Keratinocyte (primary cell): ENCODE measurements at regions not wholly inside any gene's neighbourhood (a gene's known extent, or its start where the extent isn't known, plus 50 kb on each side); places are given as distances from the start of the nearest gene placed in this dataset.

Experiments used
- DNase-seq: peaks from one replicate; pipeline ENCODE4 v3.0.0-alpha.2; 2011; ENCODE audit warnings: low read depth, missing footprints, low spot score
- FAIRE-seq: peaks from 2 replicates; lab custom pipeline; 2011; peaks lifted over from hg19 to GRCh38; lab: Jason Lieb, UNC
- H2AFZ ChIP-seq: 2 replicates; pipeline ENCODE4 v1.6.0; 2012; ENCODE audit warnings: low read length, control low read depth, inconsistent platforms; ENCODE audit not compliant: control insufficient read depth
- H3K27ac ChIP-seq: 2 replicates; pipeline ENCODE4 v1.5.1; 2011; ENCODE audit warnings: low read length; ENCODE audit not compliant: control insufficient read depth, insufficient read depth
- H3K27me3 ChIP-seq: 3 replicates; pipeline ENCODE4 v1.6.0; 2011; ENCODE audit warnings: low read length; ENCODE audit not compliant: control insufficient read depth, insufficient read depth; ENCODE audit errors: extremely low read depth
- H3K36me3 ChIP-seq, 2 experiments: 2 replicates in 1 of 2; 3 replicates in 1 of 2; pipeline ENCODE4 v1.5.1; 2011; ENCODE audit warnings: low read length in 2 of 2, mild to moderate bottlenecking in 1 of 2; ENCODE audit not compliant: control insufficient read depth in 2 of 2, insufficient read depth in 2 of 2; ENCODE audit errors: extremely low read depth in 1 of 2
- H3K4me1 ChIP-seq: 3 replicates; pipeline ENCODE4 v1.5.1; 2011; ENCODE audit warnings: low read length; ENCODE audit not compliant: control insufficient read depth, insufficient read depth; ENCODE audit errors: extremely low read depth
- H3K4me2 ChIP-seq: 3 replicates; pipeline ENCODE4 v1.6.0; 2011; ENCODE audit warnings: low read depth, low read length; ENCODE audit not compliant: control insufficient read depth, insufficient read depth; ENCODE audit errors: extremely low read depth
- H3K4me3 ChIP-seq, 3 experiments: fragments of 200-600 bp in 1 of 3; sonication (generic) in 1 of 3; 2 replicates in 2 of 3; 3 replicates in 1 of 3; pipeline ENCODE4 v1.5.1; 2011 to 2016; ENCODE audit warnings: low read length in 3 of 3, mild to moderate bottlenecking in 3 of 3, control low read depth in 2 of 3, inconsistent platforms in 1 of 3, low read depth in 1 of 3, mixed read lengths in 1 of 3, mixed run types in 1 of 3, moderate library complexity in 1 of 3; ENCODE audit not compliant: control insufficient read depth in 2 of 3, insufficient read depth in 2 of 3; ENCODE audit errors: extremely low read depth in 1 of 3
- H3K79me2 ChIP-seq: 2 replicates; pipeline ENCODE4 v1.6.0; 2012; ENCODE audit warnings: low read length; ENCODE audit not compliant: control insufficient read depth, insufficient read depth
- H3K9ac ChIP-seq: 3 replicates; pipeline ENCODE4 v1.6.0; 2011; ENCODE audit warnings: low read length; ENCODE audit not compliant: control insufficient read depth, insufficient read depth; ENCODE audit errors: extremely low read depth
- H3K9me1 ChIP-seq: 3 replicates; pipeline ENCODE4 v1.6.0; 2011; ENCODE audit warnings: low read length; ENCODE audit not compliant: control insufficient read depth, insufficient read depth; ENCODE audit errors: extremely low read depth
- H3K9me3 ChIP-seq: 2 replicates; pipeline ENCODE4 v1.5.1; 2012; ENCODE audit warnings: low read depth, low read length; ENCODE audit not compliant: control insufficient read depth
- H4K20me1 ChIP-seq: 3 replicates; pipeline ENCODE4 v1.6.0; 2011; ENCODE audit warnings: low read length; ENCODE audit not compliant: control insufficient read depth, insufficient read depth; ENCODE audit errors: extremely low read depth
- CTCF ChIP-seq, 3 experiments: IDR thresholded peaks in 1 of 3; conservative IDR thresholded peaks in 1 of 3; optimal IDR thresholded peaks in 1 of 3; 2 replicates in 2 of 3; 3 replicates in 1 of 3; pipeline versions ENCODE3 to v1.5.1; 2011; ENCODE audit warnings: low read length in 3 of 3, mild to moderate bottlenecking in 3 of 3, moderate library complexity in 2 of 3, control low read depth in 1 of 3, inconsistent platforms in 1 of 3; ENCODE audit not compliant: insufficient read depth in 2 of 3; ENCODE audit errors: extremely low read depth in 1 of 3
- EZH2 ChIP-seq: IDR thresholded peaks from one replicate; pipeline ENCODE4 v1.6.1; 2012; ENCODE audit warnings: inconsistent platforms, mild to moderate bottlenecking, low read length, moderate library complexity
- dilution Hi-C: fragments of 300-500 bp; cut with MboI; formaldehyde crosslinking; loops from one replicate; pipeline ENCODE4 v1.7.0; 2020; ENCODE audit warnings: low sequenced_read_pairs; ENCODE audit not compliant: extremely low pct_ligation_motif_present

GRCh38 chr6:43934803-43935602 is 165.0 kb downstream of the VEGFA start:
- no peaks in the 10 kb centered on the region for H4K20me1 ChIP-seq
- DNase-seq: no peak
- dilution Hi-C loops: no loop called here
- H3K9me1 ChIP-seq: no peaks in the 10 kb centered on the region
- H3K9ac ChIP-seq: no peak overlapping the region
- no peak for FAIRE-seq
- no peak overlapping the region for H3K4me2 ChIP-seq
- H3K27ac ChIP-seq: no peak overlapping the region
- no peaks in the 10 kb centered on the region for H3K36me3 ChIP-seq
- H3K4me3 ChIP-seq: no peak overlapping the region
- no peaks in the 10 kb centered on the region for H3K9me3 ChIP-seq
- H3K79me2 ChIP-seq: no peaks in the 10 kb centered on the region
- no peak overlapping the region for H2AFZ ChIP-seq
- peaks cover 2% of the 10 kb centered on the region for H3K27me3 ChIP-seq
- TF ChIP-seq EZH2 (no peak), CTCF (optimal IDR thresholded peaks at IDR 0.05 in 1 of 3, IDR thresholded peaks at IDR 0.05 in 1 of 3, conservative IDR thresholded peaks at IDR 0.05 in 1 of 3; ENCODE audit: extremely low read depth in 1 of 3, insufficient read depth in 2 of 3, low read length in 3 of 3) (no peak)
- no peaks in the 10 kb centered on the region for H3K4me1 ChIP-seq

GRCh38 chr6:43934183-43934802 is 164.3 kb downstream of the VEGFA start:
- dilution Hi-C loops: no loop called here
- Histone ChIP-seq H3K27ac (no peak overlapping the region), H3K4me3 (no peak overlapping the region), H3K4me2 (no peak overlapping the region), H2AFZ (no peak overlapping the region), H3K36me3 (no peaks in the 10 kb centered on the region), H3K27me3 (peaks cover 2% of the 10 kb centered on the region), H3K4me1 (no peaks in the 10 kb centered on the region), H3K9ac (no peak overlapping the region), H3K79me2 (no peaks in the 10 kb centered on the region), H3K9me3 (no peaks in the 10 kb centered on the region), H4K20me1 (no peaks in the 10 kb centered on the region), H3K9me1 (no peaks in the 10 kb centered on the region)
- FAIRE-seq (no peak), DNase-seq (no peak)
- TF ChIP-seq CTCF (optimal IDR thresholded peaks at IDR 0.05 in 1 of 3, IDR thresholded peaks at IDR 0.05 in 1 of 3, conservative IDR thresholded peaks at IDR 0.05 in 1 of 3; ENCODE audit: extremely low read depth in 1 of 3, insufficient read depth in 2 of 3, low read length in 3 of 3): no peak
- TF ChIP-seq EZH2: no peak
